GM18508 (cell line): ENCODE measurements at regions not wholly inside any gene's neighbourhood (a gene's known extent, or its start where the extent isn't known, plus 50 kb on each side); places are given as distances from the start of the nearest gene placed in this dataset.
"Not testable (repeated sequence)": the region's sequence is repeated elsewhere in the genome, so short reads cannot be mapped to it uniquely, and the experiment has no call there.

ENCODE experiments used
- ATAC-seq: cut with Tn5 transposase; IDR thresholded peaks from one replicate; pipeline ENCODE4 v1.9.1; 2021; ENCODE audit warnings: moderate number of reproducible peaks; ENCODE audit not compliant: insufficient read depth, unreplicated experiment

- ATAC-seq: no peak
Measured at GRCh38 chr11:42390116-42390515, 921.7 kb upstream of the API5 start.

- ATAC-seq: no peak
Measured at GRCh38 chr11:42397483-42397882, 914.3 kb upstream of the API5 start.

- no peak for ATAC-seq
Measured at GRCh38 chr11:42407341-42407740, 904.5 kb upstream of the API5 start.

GRCh38 chr11:42410251-42410955, 901.4 kb upstream of the API5 start:
- peak; percentile 56 for ATAC-seq

GRCh38 chr11:42412590-42412989, 899.2 kb upstream of the API5 start:
- ATAC-seq: no peak

GRCh38 chr11:42417691-42418090, 894.1 kb upstream of the API5 start:
- no peak for ATAC-seq

GRCh38 chr11:42422090-42422489, 889.7 kb upstream of the API5 start:
- ATAC-seq: no peak

- not testable (repeated sequence) for ATAC-seq
Measured at GRCh38 chr11:42434911-42435310, 876.9 kb upstream of the API5 start.

GRCh38 chr11:42444406-42444805, 867.4 kb upstream of the API5 start:
- ATAC-seq: no peak

GRCh38 chr11:42462558-42463310, 849.1 kb upstream of the API5 start:
- no peak for ATAC-seq

- no peak for ATAC-seq
Measured at GRCh38 chr11:42465623-42466022, 846.2 kb upstream of the API5 start.

GRCh38 chr11:42473106-42473505, 838.7 kb upstream of the API5 start:
- no peak for ATAC-seq

- ATAC-seq: no peak
Measured at GRCh38 chr11:42482822-42483221, 829.0 kb upstream of the API5 start.

GRCh38 chr11:42490506-42490905, 821.3 kb upstream of the API5 start:
- ATAC-seq: no peak

GRCh38 chr11:42494459-42494858, 817.3 kb upstream of the API5 start:
- ATAC-seq: no peak

- no peak for ATAC-seq
Measured at GRCh38 chr11:42498971-42499370, 812.8 kb upstream of the API5 start.

GRCh38 chr11:42502151-42502550, 809.6 kb upstream of the API5 start:
- ATAC-seq: no peak

GRCh38 chr11:42521994-42522393, 789.8 kb upstream of the API5 start:
- no peak for ATAC-seq

GRCh38 chr11:42524534-42525227, 787.1 kb upstream of the API5 start:
- ATAC-seq: peak; percentile 96

GRCh38 chr11:42526426-42526825, 785.4 kb upstream of the API5 start:
- no peak for ATAC-seq

- ATAC-seq: no peak
Measured at GRCh38 chr11:42528471-42528870, 783.3 kb upstream of the API5 start.
